GM18868 (cell line): ENCODE measurements at regions not wholly inside any gene's neighbourhood (a gene's known extent, or its start where the extent isn't known, plus 50 kb on each side); places are given as distances from the start of the nearest gene placed in this dataset.

Source experiments
- ATAC-seq: cut with Tn5 transposase; IDR thresholded peaks from one replicate; pipeline ENCODE4 v1.9.1; 2021; ENCODE audit warnings: mild to moderate bottlenecking, moderate library complexity; ENCODE audit not compliant: unreplicated experiment

- ATAC-seq: no peak
Observed at GRCh38 chr7:50209461-50210135, 94.9 kb upstream of the IKZF1 start.

DNA sequence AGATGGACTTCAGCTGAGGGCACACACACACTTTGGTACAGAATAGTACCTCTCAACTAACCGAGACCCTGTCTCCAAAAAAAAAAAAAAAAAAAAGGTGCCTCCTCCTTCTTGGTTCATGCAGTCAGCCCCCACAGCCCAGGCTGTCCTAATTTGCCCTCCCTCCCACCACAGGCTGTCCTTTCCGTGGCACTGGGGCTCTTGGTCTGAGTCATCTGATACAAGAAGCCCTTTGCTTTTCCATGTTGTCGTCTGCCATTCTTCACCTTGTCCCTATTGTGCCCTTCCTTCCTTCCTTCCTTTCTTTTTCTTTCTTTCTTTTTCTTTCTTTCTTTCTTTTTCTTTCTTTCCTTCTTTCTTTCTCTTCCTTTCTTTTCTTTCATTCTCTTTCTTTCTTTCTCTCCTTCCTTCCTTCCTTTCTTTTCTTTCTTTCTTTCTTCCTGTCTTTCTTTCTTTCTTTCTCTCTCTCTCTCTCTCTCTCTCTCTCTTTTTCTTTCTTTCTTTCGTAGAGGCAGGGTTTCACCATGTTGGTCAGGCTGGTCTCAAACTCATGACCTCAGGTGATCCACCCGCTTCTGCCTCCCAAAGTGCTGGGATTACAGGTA lies 96.0 kb upstream of the IKZF1 start:
- no peak for ATAC-seq

GRCh38 chr7:50207686-50208255 lies 96.7 kb upstream of the IKZF1 start:
- ATAC-seq: no peak

DNA sequence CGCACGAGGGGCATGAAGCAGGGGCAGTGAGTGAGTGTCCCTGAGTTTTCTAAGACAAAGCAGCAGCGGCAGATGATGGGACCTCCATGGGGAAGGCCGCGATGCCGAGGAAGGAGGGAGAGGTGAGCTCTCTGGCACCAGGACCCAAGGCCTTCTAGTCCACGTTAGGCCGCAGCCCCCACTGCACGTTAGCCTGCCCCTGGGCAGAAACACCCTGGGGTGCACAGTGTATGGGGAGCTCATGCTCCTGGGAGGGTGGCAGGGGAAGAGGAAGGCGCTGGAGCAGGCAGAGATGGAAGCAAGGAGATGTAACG lies 97.3 kb upstream of the IKZF1 start:
- ATAC-seq: no peak

DNA sequence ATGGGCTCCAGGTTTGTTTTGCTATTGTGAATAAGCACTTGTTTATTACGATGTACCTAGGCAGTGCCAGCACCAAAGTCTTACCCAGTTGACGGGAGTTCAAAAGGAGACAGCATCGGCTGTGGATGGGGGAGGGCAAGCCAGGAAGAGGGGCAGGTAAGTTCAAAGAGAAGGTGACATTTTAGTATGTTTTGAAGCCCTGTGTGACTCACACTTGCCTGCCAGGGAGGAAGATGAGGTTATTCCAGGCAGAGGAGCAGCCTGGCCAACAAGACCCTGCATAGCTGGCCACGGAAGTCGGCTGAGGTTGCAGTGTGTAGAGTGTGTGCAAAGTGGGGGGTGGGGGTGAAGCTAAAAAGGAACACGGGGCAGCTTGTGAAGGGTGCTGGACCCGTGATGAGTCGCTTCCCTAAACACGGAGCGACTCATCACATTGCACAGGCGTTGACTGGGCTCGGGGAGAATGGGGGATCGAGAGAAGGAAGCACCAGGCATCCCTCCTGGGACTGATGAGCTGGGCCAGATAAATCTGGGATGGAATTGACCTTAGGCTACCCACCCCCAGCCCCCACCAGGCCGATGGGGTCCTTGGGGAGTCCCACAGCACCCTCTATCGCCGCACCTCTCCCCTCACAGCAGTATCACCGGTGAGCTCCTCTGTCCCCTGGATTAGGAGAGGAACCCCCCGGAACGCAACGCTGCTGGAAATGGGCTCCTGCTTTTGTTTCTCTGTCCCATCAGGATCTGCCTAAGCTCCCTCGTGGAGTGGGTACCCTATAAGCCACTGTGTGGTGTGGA lies 97.9 kb upstream of the IKZF1 start:
- ATAC-seq: no peak

DNA sequence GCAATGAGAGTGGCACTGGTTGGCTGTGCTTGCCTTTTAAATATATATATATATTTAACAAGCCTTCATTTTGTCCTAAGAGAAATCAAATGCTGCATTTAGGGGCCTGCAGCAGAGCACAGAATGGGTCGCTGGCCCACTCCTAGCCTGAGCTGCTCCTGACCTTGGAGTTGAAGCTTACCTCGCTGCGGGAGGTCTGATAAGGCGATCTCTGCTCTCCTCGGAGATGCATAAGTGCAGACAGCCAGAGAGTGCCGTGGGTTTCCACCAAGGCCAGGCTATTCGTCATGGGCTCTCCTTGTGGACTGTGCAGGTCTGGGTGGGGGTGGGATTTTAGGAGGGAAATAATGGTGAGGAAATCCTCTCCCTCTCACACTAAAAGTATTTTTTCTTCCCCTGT lies 99.5 kb upstream of the IKZF1 start:
- no peak for ATAC-seq

DNA sequence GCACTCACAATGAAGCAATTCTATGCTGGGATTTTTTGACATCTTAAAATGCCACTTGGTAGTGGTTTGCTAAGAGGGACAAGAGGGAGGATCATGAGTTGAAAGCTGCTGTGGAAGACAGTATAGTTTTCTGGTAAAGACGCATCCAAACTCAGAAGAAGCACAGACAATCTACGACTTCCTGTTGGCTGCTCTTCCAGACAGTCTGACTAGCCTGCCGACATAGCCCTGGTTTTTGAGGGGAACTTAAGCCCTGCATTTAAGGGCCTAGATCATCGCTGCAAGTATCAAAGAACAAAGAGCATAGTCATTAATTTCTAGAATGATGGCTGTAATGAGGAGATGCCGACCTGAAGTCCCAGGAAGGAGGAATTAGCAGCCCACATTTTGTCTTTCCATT lies 99.9 kb upstream of the IKZF1 start:
- ATAC-seq: no peak

GRCh38 chr7:50203521-50203920 lies 101.0 kb upstream of the IKZF1 start:
- no peak for ATAC-seq

- ATAC-seq: no peak
Observed at GRCh38 chr7:50202052-50202555, 102.4 kb upstream of the IKZF1 start.

DNA sequence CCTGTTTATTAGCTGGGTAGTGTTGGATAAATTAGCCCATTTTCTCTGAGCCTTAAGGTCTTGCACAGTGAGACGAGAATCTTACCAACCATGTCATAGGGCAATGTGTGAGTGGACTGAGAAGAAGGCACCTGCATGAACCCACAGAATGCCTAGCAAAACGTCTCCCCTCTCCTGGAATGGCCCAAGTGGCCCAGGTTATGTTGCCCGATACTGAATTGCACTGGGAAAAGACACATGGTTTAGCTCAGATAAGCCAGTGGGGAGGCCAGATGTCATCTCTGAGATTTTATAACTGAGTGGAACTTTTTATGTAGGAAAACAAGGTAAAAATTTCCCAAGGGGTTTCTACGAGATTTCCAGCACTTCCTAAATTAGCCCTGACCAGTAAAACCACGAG lies 104.7 kb upstream of the IKZF1 start:
- ATAC-seq: no peak

DNA sequence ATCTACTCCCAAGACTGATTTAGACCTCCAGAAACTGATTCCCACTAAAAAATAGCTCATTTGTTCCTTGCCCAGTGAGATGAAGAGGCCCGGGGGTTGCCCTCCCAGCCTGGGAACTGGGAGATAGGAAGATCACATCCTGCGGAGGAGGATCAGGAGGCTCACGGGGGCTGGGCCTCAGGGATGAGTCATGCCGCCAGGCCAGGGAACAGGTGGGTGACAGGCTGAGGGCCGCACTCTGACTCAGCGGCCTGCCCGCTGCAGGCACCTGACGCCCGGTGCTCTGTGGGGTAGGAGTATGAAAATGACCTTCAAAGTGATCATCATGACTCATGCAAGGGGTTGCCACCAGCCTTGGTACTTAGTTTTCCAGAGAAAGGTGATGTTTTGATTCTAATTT lies 104.5 kb upstream of the ZPBP start:
- ATAC-seq: peak; percentile 94

DNA sequence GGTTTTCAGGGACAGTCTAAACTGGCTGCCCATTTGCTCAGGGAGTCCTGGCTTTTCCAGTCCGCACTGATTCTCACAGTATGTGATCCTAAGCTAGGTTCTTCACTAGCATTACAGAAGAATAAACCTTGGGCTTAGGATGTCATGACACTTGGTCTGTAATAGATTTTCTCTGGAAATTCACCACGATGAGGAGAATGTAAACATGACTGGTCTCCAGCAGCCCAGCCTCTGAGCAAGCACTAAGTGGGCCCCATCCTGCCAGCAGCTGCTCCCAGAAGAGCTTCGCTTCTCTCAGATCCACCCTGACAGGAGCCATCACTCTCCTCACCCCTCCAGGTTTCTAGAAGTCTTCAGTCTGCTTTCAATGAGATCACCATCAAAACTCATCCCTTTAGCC lies 103.7 kb upstream of the ZPBP start:
- no peak for ATAC-seq

DNA sequence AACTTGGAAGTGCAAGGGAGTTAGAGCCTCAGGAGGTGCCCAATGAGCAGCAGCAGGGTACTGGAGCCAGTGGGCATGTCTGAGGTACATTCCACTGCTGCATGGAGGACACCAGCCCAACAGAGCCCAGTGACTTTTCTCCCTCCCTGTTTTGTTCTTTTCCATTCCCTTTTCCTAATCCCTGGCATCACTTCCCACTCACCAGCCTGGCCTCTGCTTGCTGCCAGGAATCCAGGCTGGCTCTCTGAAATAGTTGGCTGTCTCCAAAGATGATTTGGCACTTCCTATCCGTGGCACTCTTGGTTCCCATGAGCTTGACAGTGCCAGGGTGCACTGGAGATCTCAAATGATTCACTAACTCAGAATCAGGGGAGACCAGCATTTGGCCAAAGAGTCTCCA lies 97.7 kb upstream of the ZPBP start:
- no peak for ATAC-seq

- no peak for ATAC-seq
Observed at GRCh38 chr7:50189371-50189770, 96.3 kb upstream of the ZPBP start.

GRCh38 chr7:50185951-50186682 lies 93.1 kb upstream of the ZPBP start:
- no peak for ATAC-seq

- ATAC-seq: no peak
Observed at GRCh38 chr7:50185208-50185607, 92.2 kb upstream of the ZPBP start.

DNA sequence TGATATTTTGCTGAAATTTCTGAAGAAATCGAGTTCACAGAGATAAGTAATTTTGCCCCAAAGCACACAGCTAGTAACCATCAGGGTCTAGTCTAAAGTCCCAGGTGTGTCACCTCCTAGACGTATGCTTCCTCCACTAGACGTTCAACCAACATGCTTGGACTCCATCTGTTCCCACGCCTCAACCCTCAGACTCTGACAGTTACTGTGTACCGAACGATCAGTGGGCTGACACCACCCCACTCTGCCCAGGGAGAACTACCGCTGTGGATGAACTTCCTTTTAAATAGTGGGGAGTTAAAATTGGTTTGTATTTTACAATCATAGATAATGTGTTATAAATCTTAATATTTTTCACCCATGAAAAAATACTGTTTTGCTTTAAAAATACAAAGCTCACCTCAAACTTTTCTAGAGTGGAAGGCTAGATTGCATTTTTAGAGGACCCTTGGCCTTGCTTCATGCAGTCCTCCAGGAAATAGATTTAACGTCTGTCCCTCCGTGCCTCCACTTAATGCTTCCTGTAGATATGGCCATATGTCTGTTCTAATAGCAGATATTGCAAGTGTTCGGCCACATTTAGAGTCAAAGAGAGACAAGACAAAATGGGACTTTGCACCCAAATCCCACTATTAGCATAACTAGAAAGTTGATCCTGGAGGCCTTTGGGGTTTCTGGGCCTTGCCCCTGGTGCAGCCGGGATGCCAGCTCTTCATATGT lies 91.4 kb upstream of the ZPBP start:
- no peak for ATAC-seq

DNA sequence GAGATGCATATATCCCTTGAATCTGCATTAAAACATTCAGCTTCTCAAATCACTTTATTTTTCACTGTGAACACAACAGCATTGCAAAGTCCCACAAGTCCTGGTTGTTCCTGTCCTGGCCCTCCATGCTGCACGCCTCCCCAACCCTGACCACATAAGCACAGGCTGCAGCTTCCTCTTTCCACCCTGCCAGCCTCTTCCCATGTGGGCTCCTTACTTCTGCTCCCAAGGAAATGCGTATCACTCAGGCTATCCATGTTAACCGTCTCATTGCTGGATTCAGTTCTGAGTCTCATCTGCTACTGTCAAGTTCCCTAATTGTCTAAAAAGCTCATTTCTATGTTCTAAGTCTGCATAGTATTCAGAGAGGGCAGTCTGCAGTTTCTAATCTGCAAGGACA lies 89.7 kb upstream of the ZPBP start:
- no peak for ATAC-seq

GRCh38 chr7:50181081-50181480 lies 88.0 kb upstream of the ZPBP start:
- no peak for ATAC-seq

DNA sequence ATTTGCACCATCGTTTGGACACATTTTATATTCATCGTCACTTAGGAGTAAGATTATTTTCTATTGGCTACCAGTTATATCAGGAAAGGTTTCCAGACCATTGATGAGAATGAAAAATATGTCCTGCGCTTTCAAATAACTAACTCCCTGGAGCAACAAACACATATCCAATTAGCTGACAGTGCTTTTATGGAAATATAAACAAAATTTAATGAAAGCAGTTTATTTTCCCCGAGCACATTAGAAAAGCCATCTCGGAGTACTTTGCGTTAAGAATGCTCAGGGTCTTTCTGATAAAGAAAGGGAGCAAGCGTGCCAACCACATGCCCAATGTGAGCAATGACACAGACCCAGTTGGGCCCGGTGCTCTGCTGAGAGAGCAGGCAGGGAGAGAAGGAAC lies 85.1 kb upstream of the ZPBP start:
- ATAC-seq: no peak

GRCh38 chr7:50174948-50175347 lies 81.9 kb upstream of the ZPBP start:
- no peak for ATAC-seq
